Lung (tissue), 11 donors: ENCODE measurements at regions not wholly inside any gene's neighbourhood (a gene's known extent, or its start where the extent isn't known, plus 50 kb on each side); places are given as distances from the start of the nearest gene placed in this dataset.

Experiments
- ATAC-seq: fragments of 200-7000 bp; cut with Tn5 transposase; one replicate; pipeline ENCODE4 v1.9.1; 2020; ENCODE audit warnings: moderate number of reproducible peaks; ENCODE audit not compliant: insufficient read depth, low FRiP score
- DNase-seq, 3 donors: peaks; one replicate each; pipeline ENCODE4 v3.0.0-alpha.2; 2013 to 2017
- H3K27ac ChIP-seq, 2 donors: one replicate each; pipeline ENCODE4 v1.5.1; 2013; ENCODE audit warnings: mild to moderate bottlenecking in 2 of 2, moderate library complexity in 2 of 2, control low read depth in 1 of 2, inconsistent platforms in 1 of 2, low read depth in 1 of 2, low read length in 1 of 2
- H3K27me3 ChIP-seq, 3 donors: one replicate each; pipeline ENCODE4 v1.5.1; 2013; ENCODE audit warnings: low read length in 2 of 3; ENCODE audit not compliant: control insufficient read depth in 3 of 3, insufficient read depth in 3 of 3
- H3K36me3 ChIP-seq, 4 donors: one replicate each; pipeline ENCODE4 v1.5.1; 2013; ENCODE audit warnings: low read length in 4 of 4, mild to moderate bottlenecking in 1 of 4, moderate library complexity in 1 of 4; ENCODE audit not compliant: control insufficient read depth in 4 of 4, insufficient read depth in 4 of 4
- H3K4me1 ChIP-seq, 5 donors: one replicate each; pipeline ENCODE4 v1.5.1; 2013; ENCODE audit warnings: low read length in 5 of 5, mild to moderate bottlenecking in 2 of 5, moderate library complexity in 1 of 5; ENCODE audit not compliant: control insufficient read depth in 5 of 5, insufficient read depth in 5 of 5
- H3K4me3 ChIP-seq: one replicate; pipeline ENCODE4 v1.5.1; 2013; ENCODE audit warnings: mild to moderate bottlenecking, control low read depth, moderate library complexity
- H3K9ac ChIP-seq, 2 donors: one replicate each; pipeline ENCODE4 v1.5.1; 2013; ENCODE audit warnings: low read length in 2 of 2, control low read depth in 1 of 2; ENCODE audit not compliant: insufficient read depth in 1 of 2
- H3K9me3 ChIP-seq, 4 donors: one replicate each; pipeline ENCODE4 v1.5.1; 2013; ENCODE audit warnings: low read length in 3 of 4, mild to moderate bottlenecking in 1 of 4, moderate library complexity in 1 of 4; ENCODE audit not compliant: control insufficient read depth in 4 of 4, insufficient read depth in 3 of 4
- WGBS, 2 donors: extraction: QIAGEN DNeasy Blood & Tissue Kit; methylation state at CpG; one replicate each; pipeline ENCODE4 v1.1.7; 2013; 5-methylcytosine and 5-hydroxymethylcytosine counted together
- TF ChIP-seq, protein P1 (sequence below): IDR thresholded peaks from 2 replicates; pipeline ENCODE4 v1.5.1; 2012; ENCODE audit warnings: mild to moderate bottlenecking; ENCODE audit errors: control extremely low read depth, extremely low read depth
- donor health status: control.
- donor health status: control.
- donor health status: Bipolar disorder and iron deficiency.
- donor health status: healthy.
- donor health status: DM: yes; HTN: yes; CAD: no.

DNA sequence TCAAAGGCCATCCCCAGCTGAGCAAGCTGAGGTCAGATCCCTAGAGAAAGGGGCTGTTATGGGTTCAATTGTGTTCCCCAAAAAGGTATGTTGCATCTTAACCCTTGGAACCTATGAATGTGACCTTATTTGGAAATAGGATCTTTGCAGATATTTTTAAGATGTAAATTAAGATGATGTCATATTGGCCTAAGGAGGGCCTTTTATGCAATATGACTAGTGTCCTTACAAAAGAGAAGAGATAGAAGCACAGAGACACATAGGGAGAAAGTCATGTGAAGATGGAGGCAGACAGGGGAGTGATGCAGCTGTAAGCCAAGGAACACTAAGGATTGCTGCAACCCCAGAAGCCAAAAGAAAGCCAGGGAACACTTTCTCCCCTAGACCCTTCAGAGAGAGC lies 144.3 kb upstream of the TAB2 start:
- H3K36me3 ChIP-seq = no peaks in the 10 kb centered on the region
- H3K9me3 ChIP-seq = no peaks in the 10 kb centered on the region
- no peak overlapping the region for H3K9ac ChIP-seq
- no peaks in the 10 kb centered on the region for H3K27me3 ChIP-seq
- DNase-seq (no peak), ATAC-seq (no peak)
- TF ChIP-seq, protein P1, sequence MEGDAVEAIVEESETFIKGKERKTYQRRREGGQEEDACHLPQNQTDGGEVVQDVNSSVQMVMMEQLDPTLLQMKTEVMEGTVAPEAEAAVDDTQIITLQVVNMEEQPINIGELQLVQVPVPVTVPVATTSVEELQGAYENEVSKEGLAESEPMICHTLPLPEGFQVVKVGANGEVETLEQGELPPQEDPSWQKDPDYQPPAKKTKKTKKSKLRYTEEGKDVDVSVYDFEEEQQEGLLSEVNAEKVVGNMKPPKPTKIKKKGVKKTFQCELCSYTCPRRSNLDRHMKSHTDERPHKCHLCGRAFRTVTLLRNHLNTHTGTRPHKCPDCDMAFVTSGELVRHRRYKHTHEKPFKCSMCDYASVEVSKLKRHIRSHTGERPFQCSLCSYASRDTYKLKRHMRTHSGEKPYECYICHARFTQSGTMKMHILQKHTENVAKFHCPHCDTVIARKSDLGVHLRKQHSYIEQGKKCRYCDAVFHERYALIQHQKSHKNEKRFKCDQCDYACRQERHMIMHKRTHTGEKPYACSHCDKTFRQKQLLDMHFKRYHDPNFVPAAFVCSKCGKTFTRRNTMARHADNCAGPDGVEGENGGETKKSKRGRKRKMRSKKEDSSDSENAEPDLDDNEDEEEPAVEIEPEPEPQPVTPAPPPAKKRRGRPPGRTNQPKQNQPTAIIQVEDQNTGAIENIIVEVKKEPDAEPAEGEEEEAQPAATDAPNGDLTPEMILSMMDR = no peak
- H3K4me3 ChIP-seq = no peak overlapping the region
- H3K4me1 ChIP-seq = peaks cover 0 to 14% (median 4%) of the 10 kb centered on the region in 5 donors
- no peak overlapping the region for H3K27ac ChIP-seq

GRCh38 chr6:149174962-149175361 lies 142.6 kb upstream of the TAB2 start:
- H3K36me3 ChIP-seq = no peaks in the 10 kb centered on the region
- H3K4me3 ChIP-seq = no peak overlapping the region
- TF ChIP-seq, protein P1 = no peak
- WGBS, 2 donors = 89 to 95% methylated on average over 1 of the region's 1 CpG
- no peak for DNase-seq
- ATAC-seq = no peak
- no peak overlapping the region for H3K27ac ChIP-seq
- H3K9me3 ChIP-seq = no peaks in the 10 kb centered on the region
- H3K4me1 ChIP-seq = peaks cover 0 to 11% (median 3%) of the 10 kb centered on the region in 5 donors
- no peak overlapping the region for H3K9ac ChIP-seq
- H3K27me3 ChIP-seq = no peaks in the 10 kb centered on the region

DNA sequence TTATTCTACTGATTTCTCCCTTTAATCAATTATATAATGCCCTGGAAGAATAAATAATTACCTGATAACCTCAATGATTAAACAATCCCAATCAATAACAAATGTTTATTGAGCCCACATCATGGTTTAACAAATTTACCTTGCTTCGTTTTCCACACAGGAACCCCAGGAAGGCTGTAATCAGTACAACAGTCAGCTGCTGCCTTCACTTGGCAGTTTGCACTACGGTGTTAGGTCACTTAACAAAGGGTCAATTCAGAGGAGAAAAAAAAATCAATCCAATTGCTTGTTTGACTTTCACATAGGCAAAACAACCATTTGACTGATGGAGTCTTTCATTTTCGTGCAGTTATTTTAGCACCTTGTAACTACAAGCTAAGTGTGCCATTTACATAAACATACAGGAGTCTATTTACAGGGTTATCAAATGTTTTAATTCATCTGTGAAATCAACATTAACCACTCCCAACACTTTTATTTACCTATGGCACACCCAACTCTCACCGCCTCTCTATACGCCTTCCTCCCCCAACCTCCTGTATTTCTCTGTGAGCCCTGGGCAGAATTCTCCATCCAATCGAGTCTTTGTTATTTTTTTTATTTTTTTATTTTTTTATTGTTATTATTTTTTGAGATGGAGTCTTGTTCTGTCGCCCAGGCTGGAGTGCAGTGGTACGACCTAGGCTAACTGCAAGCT lies 140.4 kb upstream of the TAB2 start:
- H3K9me3 ChIP-seq = no peaks in the 10 kb centered on the region
- H3K4me1 ChIP-seq = peaks cover 0 to 4% (median 0%) of the 10 kb centered on the region in 5 donors
- TF ChIP-seq, protein P1 = no peak
- H3K27ac ChIP-seq = no peak overlapping the region
- no peak overlapping the region for H3K4me3 ChIP-seq
- WGBS, 2 donors = 74 to 86% methylated on average over 8 of the region's 8 CpGs
- H3K27me3 ChIP-seq = no peaks in the 10 kb centered on the region
- DNase-seq = peak in 1 of 3 donors; percentile 29
- no peak for ATAC-seq
- no peaks in the 10 kb centered on the region for H3K36me3 ChIP-seq
- no peak overlapping the region for H3K9ac ChIP-seq

DNA sequence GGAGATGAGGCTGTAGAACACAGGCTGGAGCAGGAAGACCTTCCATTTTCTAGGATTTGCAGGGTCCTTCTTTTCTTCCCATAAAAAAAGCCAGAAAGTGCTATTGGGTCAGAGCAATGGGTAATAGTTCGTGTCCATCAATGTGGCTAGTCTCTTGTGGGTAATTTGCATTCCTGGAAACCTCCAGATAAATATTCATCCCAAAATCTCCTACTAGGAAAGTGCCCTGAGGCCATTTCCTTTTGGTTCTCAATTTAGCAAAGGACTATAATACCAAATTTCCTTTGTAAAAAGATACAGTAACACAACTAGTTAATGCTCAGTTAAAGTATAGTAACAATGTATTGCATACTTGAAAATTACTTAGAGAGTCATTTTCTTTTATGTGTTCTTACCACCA lies 138.1 kb upstream of the TAB2 start:
- TF ChIP-seq, protein P1 = no peak
- no peak for ATAC-seq
- H3K9me3 ChIP-seq = no peaks in the 10 kb centered on the region
- H3K27me3 ChIP-seq = no peaks in the 10 kb centered on the region
- peaks cover 0 to 4% (median 0%) of the 10 kb centered on the region in 5 donors for H3K4me1 ChIP-seq
- no peak for DNase-seq
- H3K36me3 ChIP-seq = no peaks in the 10 kb centered on the region
- no peak overlapping the region for H3K9ac ChIP-seq
- WGBS, 2 donors = 85 to 91% methylated on average over 1 of the region's 1 CpG
- no peak overlapping the region for H3K4me3 ChIP-seq
- H3K27ac ChIP-seq = no peak overlapping the region
